GM21529 (cell line): ENCODE measurements at regions not wholly inside any gene's neighbourhood (a gene's known extent, or its start where the extent isn't known, plus 50 kb on each side); places are given as distances from the start of the nearest gene placed in this dataset.

Source experiments
- ATAC-seq: cut with Tn5 transposase; IDR thresholded peaks from one replicate; pipeline ENCODE4 v1.9.1; 2021; ENCODE audit not compliant: unreplicated experiment

DNA sequence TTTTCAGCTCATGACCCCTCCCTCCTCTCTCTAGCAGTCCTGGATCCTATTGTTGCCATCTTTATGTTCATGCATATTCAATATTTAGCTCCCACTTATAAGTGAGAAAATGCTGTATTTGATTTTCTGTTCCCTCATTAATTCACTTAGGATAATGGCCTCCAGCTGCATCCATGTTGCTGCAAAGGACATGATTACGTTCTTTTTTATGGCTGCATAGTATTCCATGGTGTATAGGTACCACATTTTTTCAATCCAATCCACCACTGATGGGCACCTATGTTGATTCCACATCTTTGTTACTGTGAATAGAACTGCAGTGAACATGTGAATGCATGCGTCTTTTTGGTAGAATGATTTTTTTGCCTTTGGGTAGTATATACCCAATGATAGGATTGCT lies 188.4 kb downstream of the FOXL1 start:
- ATAC-seq: no peak

DNA sequence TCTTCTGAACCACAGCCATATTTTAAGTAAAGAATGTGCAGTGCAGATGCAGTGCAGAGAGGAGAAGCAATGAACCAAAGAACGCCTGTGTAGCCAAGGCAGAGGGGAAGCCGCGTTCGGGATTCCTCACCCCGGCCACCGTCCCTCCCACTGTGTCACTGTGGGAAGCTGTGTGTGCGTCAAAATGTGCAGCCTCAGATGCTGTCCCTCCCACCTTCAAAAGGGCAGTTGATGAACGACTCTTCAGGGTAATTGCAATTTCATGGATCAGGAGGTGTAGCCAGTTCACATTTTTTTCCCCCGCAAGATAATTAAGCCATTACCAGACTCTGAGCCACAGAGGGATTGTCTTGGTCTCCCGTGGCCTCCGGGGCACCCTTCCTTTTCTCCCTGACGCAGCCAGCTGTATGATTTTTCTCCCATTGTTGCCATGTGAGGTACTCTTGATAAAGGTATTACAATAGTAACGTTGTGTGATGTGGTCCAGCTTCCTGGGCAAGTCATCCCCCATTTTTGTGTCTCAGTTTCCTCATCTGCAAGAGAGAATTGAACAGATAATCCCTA lies 190.0 kb downstream of the FOXL1 start:
- no peak for ATAC-seq

GRCh38 chr16:86768999-86769398 lies 190.7 kb downstream of the FOXL1 start:
- no peak for ATAC-seq

DNA sequence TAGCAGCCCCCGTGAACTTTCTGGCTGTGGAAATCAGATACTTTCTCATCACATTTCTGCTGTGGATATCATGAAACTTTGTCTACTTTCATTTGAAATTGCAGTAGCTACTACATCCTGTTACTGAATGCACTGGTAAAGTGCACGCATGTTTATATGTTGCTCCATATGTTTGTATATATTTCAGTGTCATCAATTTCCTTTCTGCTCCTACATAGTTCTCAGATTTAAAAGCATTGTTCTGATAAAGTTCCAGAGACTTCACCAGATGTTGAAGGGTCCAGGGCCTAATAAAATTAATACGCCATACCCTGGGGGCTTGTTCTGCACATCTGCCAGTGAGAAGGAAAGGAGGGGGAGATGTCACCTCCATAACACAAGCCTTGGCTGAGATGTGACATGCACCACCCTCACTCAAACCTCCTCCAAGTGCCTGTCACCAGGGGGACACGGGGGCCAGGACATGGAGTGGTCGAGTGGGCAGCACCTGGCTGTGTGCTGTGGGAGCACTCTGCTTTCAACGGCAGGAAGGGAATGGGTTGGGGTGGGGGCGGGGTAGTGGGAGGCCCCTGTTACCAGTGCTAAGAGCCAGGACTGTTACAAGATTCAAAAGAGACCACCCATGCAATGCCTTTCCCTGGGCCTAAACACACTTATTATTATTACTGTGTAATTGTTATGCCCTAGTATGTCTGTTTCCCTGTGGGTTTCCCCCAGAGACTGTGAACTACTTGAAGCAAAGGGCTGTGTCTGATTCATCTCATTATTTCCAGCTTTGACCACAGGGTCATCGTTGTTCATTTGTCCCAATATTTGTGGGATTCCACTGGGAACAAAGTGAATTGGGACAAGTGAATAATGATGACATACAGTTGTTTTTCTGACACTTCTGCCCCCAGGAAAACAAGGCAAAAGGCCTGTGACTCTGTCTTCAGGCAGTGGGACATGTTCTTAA lies 193.4 kb downstream of the FOXL1 start:
- no peak for ATAC-seq

DNA sequence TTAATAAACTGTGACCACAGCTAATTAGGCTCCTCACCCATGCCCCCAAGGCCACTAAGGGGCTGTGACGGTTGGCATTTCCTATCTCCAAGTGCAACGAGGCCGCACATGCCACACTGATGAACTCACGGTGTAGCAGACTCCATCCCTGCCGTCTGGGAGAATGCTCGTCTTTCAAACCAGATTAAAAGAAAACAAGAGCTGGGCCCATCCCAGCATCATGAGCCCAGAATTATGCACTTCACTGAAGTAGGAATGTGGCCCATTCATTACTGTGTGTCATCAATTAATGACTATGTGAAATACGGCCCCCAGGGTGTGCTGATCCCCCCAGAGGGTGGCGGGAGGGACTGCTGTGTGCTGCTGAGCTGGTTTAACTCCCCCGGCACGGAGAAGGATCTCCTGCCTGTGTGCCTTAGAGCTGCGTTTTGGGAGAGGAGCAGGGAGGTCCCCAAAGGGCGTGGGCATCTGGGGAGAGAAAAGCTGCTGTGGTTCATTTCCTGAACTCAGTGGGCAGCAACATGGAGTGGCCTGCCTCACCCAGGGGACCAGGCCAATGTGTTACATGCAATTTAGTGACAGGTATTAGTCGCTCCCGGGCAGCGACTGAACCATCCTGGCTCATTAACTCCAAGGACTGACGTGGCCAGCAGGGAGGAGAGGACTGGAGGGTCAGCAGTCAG lies 194.5 kb downstream of the FOXL1 start:
- ATAC-seq: no peak

GRCh38 chr16:86773354-86773715 lies 195.0 kb downstream of the FOXL1 start:
- ATAC-seq: no peak

DNA sequence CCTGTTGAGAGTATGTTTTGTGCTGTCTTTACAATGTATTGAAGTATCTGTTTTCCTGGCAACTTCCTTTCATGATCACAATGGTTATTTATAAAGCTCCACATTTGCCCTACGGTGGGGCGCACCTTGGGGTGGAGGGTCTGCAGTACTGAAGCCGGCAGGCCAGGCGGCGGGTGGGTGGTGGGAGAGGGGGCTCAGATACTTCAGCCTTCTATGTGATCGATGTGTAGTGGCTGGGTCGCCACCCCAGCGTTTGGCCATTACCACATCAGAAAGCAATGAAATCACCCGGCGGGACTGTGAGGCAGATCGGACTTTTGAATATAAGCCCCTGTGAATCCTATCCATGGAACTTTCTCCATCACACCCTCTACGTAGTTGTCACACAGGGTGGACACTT lies 196.6 kb downstream of the FOXL1 start:
- no peak for ATAC-seq

DNA sequence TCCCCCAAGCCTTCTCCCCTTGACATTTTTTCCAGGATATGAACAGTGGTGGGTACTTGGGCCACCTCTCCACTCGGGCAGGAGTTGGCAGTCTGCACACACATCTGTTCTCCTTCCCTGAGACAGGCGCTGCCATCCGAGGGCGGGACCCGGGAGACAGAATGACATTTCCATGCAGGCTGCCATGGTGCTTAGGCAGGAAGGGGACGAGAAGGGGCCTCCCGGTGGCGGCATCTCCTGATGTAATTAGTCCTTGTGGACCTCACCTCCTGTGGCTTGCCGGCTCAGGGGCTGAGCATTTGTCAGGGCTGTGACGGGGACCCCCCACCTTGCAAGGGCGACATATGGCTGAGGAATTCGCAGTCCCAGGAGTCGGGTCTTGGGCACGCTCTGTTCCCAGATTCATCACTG lies 197.2 kb downstream of the FOXL1 start:
- no peak for ATAC-seq

- no peak for ATAC-seq
Observed at GRCh38 chr16:86777381-86777946, 199.1 kb downstream of the FOXL1 start.

DNA sequence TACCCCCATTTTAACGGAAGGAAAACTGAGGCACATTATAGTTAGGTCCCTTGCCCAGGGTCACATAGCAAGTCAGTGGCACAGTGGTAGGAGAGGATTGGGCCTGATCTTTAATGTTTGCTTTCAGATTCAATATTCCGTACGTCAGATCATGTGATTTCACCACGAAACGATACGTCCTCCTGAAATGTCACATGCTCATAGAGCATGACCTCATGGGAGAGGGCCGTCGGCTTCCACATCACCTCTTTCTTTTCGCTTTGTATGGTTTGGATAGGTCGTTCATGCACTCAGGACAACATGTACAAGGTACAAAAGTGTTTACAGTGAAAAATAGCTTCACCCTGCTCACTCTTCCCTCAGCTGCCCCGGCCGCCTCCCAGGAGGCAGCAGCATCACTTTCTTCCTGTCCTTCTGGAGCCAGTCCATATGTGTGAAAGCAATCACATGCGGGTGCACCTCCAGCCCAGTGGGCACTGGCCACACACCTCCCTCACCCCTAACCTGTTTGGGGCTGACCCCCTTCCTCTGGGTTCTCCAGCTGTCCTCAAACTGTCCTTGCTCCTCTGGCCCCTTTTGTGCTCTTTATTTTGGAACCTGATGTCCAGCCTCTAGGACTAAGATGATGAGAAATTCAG lies 199.9 kb downstream of the FOXL1 start:
- no peak for ATAC-seq

- ATAC-seq: no peak
Observed at GRCh38 chr16:86778978-86779377, 200.6 kb downstream of the FOXL1 start.

DNA sequence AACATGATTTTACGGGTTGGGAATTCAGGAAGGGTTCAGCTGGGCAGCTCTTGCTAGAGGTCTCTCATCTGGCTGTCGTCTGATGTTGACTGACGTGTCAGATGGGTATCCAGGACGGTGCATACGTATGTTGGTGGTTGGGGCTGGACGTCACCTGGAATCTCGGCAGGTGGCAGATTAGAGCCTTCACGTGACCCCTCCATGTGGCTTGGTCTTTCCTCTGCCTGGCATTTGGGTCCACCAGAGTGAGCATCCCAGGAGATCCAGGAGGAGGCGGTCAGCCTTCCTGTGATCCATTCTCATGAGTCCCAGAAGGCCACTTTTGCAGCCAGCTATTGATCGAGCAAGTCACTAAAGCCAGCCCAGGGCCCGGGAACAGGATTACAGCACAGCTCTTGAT lies 202.7 kb downstream of the FOXL1 start:
- no peak for ATAC-seq

- no peak for ATAC-seq
Observed at GRCh38 chr16:86783636-86784626, 205.6 kb downstream of the FOXL1 start.

DNA sequence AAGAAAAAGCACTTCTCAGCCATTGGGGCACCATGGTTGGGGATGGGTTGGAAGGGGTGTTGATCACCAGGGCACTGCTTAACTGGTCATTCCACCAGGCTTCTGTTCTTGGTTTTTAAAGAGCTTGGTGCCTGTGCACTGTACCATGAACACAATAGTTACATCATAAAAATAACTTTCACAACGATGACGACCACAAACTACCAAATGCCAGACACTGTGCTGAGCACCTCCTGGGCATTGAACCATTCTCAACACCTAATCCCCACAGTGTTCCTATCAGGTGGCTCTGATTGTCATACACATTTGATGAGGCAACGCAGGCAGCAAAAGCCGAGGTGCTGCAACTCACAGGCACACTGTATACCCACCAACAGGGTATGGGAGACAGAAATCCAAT lies 208.0 kb downstream of the FOXL1 start:
- ATAC-seq: no peak

GRCh38 chr16:86786994-86787393 lies 208.6 kb downstream of the FOXL1 start:
- no peak for ATAC-seq

DNA sequence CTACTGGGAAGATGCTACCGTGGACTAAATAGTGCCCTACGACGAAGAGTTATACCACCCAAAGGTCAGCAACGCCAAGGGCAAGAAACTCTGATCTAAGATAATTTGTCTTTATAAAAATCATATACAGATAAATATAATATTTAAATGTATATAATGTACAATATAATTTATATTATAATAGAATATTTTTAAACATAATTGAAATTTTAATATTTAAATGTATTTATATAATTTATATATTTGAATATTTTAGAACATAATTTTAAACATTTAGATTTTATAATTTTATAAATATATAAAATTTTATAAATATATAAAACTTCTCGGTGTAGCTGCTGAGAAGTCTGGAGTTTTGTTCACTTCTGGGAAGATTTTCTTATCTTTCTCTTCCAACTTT lies 209.2 kb downstream of the FOXL1 start:
- no peak for ATAC-seq

DNA sequence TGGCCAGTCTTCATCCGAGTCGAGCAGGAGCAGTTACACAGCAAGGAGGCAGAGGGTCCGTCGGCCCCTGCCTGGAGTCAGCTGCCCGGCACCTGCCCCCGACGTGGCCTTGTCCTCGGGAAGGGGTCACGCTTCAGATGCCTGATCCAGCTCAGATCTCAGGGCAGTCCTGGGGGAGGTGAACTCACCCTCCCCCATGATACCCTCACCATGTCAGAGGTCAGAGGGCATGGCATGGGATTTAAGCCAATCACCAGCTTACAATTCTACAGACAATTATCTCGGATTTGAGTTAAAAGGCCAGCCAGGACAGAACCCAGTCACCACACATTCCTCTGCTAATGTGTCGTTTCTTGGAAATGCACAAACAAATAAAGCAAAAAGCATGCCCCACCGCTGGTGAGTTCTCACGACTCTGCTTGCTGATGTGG lies 211.3 kb downstream of the FOXL1 start:
- ATAC-seq: no peak

DNA sequence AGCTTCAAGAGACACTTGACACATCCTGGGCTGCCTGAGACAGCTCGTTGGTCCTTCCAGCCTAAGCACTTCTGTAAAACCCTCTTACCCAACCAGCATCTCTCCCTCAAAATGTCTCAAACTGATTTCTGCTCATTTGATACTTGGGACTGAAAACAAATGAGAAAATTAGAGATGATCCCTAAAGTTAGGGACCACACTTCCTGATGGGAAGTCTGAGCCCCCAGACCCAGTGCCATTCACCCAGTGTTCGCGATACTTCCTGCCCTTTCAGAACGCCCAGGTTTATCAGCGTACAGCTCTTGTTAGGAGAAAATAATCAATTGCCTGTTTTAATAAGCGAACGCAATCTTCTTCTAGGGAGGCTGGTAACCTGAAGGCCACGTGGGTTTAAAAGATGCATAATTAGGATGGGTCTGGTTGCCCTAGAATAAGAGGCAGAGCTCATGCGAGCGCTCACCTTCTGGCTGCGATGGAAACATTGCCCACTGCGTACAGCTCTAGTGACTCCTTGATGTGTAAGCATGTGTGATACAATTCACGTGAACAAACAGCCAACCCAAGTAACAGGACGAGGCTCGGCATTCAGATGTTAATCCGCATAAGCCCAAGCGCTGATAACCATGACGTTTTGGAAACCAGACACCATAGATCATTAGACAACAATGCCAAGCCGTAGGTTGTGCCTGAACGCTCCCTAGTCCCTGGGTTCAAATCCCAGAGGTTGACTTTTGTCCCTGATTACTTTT lies 213.1 kb downstream of the FOXL1 start:
- ATAC-seq: no peak

DNA sequence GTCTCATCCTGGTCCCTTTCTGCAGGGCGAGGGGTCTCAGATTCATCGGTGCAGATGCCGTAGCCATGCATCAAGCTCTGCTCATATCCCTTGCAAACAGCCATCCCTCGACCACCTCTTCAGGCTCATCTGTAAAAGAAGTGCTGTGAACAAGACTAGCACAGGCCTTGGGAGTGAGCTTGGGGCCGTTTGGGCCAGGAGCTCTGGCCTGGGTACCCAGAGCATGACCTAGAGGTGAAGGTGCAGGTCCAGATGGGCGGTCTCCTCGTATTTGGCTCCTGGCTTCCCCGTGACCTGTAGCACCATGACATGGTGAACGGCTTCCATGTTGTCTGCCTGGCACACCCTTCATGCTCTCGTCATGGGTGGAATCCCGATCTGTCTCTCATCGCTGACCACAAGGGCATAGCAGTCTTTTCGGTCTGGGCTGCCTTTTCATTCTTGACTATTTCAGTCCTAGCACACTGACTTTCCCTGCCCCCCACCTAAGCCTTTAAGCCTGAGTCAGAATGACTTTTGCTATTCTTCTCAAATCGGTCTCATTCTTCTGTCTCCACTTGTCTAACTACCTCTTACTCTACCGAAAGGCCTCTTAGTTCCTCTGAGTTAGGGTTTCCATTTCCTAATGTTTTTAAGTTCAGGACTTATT lies 216.0 kb downstream of the FOXL1 start:
- no peak for ATAC-seq
